GM12874 (cell line): ENCODE measurements at regions not wholly inside any gene's neighbourhood (a gene's known extent, or its start where the extent isn't known, plus 50 kb on each side); places are given as distances from the start of the nearest gene placed in this dataset.

ENCODE experiments used
- CTCF ChIP-seq: IDR thresholded peaks from 2 replicates; pipeline ENCODE4 v1.5.1; 2011; ENCODE audit warnings: low read depth, mild to moderate bottlenecking, control low read depth, low read length, moderate library complexity; ENCODE audit not compliant: insufficient read depth

DNA sequence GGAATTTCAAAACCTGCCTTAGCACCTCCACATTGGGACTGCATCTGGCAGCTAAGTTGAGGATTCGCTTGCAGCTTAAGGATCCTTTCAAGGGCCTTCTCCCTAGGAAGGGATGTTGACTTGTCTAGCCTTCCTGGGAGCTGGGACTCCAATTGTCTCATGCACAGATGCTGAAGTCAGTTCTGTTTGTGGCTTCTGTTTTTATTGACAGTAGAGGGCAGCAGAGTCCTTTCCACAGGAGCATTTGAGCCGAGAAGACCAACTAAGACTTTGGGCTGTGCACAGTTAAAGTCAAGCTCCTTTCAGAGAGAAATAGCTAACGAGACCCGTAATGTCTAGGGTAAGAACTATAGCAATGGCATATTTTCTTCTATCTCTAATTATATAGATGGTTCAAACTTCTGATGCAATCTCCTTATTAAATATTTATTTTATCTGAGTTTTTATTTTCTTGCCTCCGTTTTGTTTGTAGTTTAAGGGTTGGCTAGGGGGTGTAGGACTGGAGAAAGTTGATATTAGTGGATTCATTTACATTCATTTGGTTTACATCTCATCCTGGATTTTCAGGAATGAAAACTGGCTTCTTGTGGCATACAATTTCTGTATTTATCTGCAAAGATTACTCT lies 59.7 kb upstream of the KBTBD8 start:
- peak; percentile 69 for TF ChIP-seq CTCF

DNA sequence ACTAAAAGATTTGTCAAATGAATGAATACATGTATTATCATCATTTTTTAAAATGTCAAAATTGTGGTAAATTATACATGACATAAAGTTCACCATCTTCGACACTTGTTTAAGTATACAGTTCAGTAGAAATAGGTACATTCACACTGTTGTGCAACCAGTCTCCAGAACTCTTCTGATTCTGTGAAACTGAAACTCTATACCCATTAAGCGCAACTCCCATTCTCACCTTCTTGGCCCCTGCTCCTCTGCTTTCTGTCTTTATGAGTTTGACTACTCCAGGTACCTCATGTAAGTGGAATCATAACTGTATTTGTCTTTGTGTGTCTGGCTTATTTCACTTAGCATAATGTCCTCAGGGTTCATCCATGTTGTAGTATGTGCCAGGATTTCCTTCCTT lies 50.1 kb upstream of the KBTBD8 start:
- no peak for TF ChIP-seq CTCF
